HepG2 (cell line): ENCODE measurements at regions not wholly inside any gene's neighbourhood (a gene's known extent, or its start where the extent isn't known, plus 50 kb on each side); places are given as distances from the start of the nearest gene placed in this dataset.
A peak's percentile ranks its signal among the peaks of the same experiment; 100 is the strongest.

Experiments
- ATAC-seq: fragments of 200-7000 bp; cut with Tn5 transposase; 3 replicates; pipeline ENCODE4 v1.9.1; 2020; ENCODE audit warnings: mild to moderate bottlenecking, moderate library complexity
- BruUV-seq: library from RNA; stranded (reverse); fragments of 400-500 nt; replicated peaks from 2 replicates; lab custom pipeline; 2021; lab: Mats Ljungman, UMichigan
- CTCF ChIA-PET: fragments of 300-600 bp; formaldehyde crosslinking; extraction: SDS; loops from one replicate; lab custom pipeline; 2021; ENCODE audit warnings: low total read pairs, inconsistent platforms, low intra/inter-chr PET ratio; lab: Yijun Ruan, JAX
- POLR2A ChIA-PET: fragments of 350-600 bp; sonication (Branson Sonifier 250); formaldehyde crosslinking; loops from one replicate; lab custom pipeline; 2020; ENCODE audit warnings: antibody characterized with exemption, inconsistent platforms; lab: Yijun Ruan, JAX
- DNase-seq: peaks from one replicate; pipeline ENCODE4 v3.0.0-alpha.2; 2015; ENCODE audit warnings: low spot score
- FAIRE-seq: peaks from 3 replicates; lab custom pipeline; 2011; peaks lifted over from hg19 to GRCh38; lab: Jason Lieb, UNC
- H2AFZ ChIP-seq: one replicate; pipeline ENCODE4 v1.6.1; 2011; ENCODE audit warnings: low read length, inconsistent platforms
- H3K27ac ChIP-seq: fragments of 300-600 bp; 3 replicates; pipeline ENCODE4 v1.8.0; 2011; ENCODE audit warnings: mixed run types, mild to moderate bottlenecking, mixed read lengths, low read length, inconsistent platforms; ENCODE audit not compliant: insufficient read depth; ENCODE audit errors: extremely low read length
- H3K27me3 ChIP-seq, 2 experiments: fragments of 200-600 bp in 1 of 2; 2 replicates in 1 of 2; 3 replicates in 1 of 2; pipeline versions ENCODE4 v1.6.0 to v1.8.0; 2011; ENCODE audit warnings: low read length in 2 of 2, mild to moderate bottlenecking in 2 of 2, moderate library complexity in 2 of 2, inconsistent platforms in 1 of 2; ENCODE audit not compliant: insufficient read depth in 2 of 2, control insufficient read depth in 1 of 2
- H3K36me3 ChIP-seq, 2 experiments: fragments of 200-600 bp in 1 of 2; replicated peaks in 1 of 2; 2 replicates in 1 of 2; 3 replicates in 1 of 2; pipeline versions ENCODE4 v1.5.1 to v1.8.0; 2011; ENCODE audit warnings: low read length in 2 of 2, inconsistent platforms in 1 of 2; ENCODE audit not compliant: insufficient read depth in 2 of 2, control insufficient read depth in 1 of 2
- H3K4me1 ChIP-seq: 2 replicates; pipeline ENCODE4 v1.5.1; 2012; ENCODE audit warnings: low read length, inconsistent platforms; ENCODE audit not compliant: insufficient read depth
- H3K4me2 ChIP-seq: 2 replicates; pipeline ENCODE4 v1.6.0; 2011; ENCODE audit warnings: low read depth, low read length, inconsistent platforms
- H3K4me3 ChIP-seq, 3 experiments: fragments of 200-600 bp in 1 of 3; sonication (generic), shearing (Covaris generic) in 1 of 3; replicated peaks in 1 of 3; 2 replicates each; pipeline ENCODE4 v1.5.1; 2011 to 2016; ENCODE audit warnings: low read length in 3 of 3, inconsistent platforms in 2 of 3, low read depth in 2 of 3, mild to moderate bottlenecking in 2 of 3, control low read depth in 1 of 3, mixed read lengths in 1 of 3; ENCODE audit not compliant: insufficient read depth in 1 of 3
- H3K79me2 ChIP-seq: one replicate; pipeline ENCODE4 v1.6.1; 2011; ENCODE audit warnings: low read length, inconsistent platforms; ENCODE audit not compliant: insufficient read depth
- H3K9ac ChIP-seq: 2 replicates; pipeline ENCODE4 v1.6.0; 2011; ENCODE audit warnings: mild to moderate bottlenecking, low read depth, low read length, inconsistent platforms; ENCODE audit not compliant: insufficient read depth
- H3K9me3 ChIP-seq: 2 replicates; pipeline ENCODE4 v1.5.1; 2012; ENCODE audit warnings: mild to moderate bottlenecking, low read length
- H4K20me1 ChIP-seq: 2 replicates; pipeline ENCODE4 v1.6.0; 2011; ENCODE audit warnings: inconsistent platforms, mild to moderate bottlenecking, low read length, moderate library complexity; ENCODE audit not compliant: insufficient read depth
- EP300 ChIP-seq, 3 experiments: sonication (generic) in 1 of 3; formaldehyde crosslinking in 1 of 3; IDR thresholded peaks; 2 replicates each; pipeline versions ENCODE4 v1.5.1 to v1.6.1; 2011 to 2020; ENCODE audit warnings: low read depth in 2 of 3, low read length in 2 of 3, borderline replicate concordance in 1 of 3, improper control_type of control experiment in 1 of 3, mild to moderate bottlenecking in 1 of 3, missing genetic modification reagents in 1 of 3, moderate library complexity in 1 of 3
- EZH2 ChIP-seq: conservative IDR thresholded peaks from 2 replicates; pipeline ENCODE4 v1.6.1; 2012; ENCODE audit warnings: mild to moderate bottlenecking, low read depth, low read length, moderate library complexity
- GTF2F1 ChIP-seq: fragments of 150-350 bp; IDR thresholded peaks from 2 replicates; pipeline ENCODE4 v1.6.1; 2014; ENCODE audit warnings: low read length
- HIVEP1 ChIP-seq: sonication (generic); formaldehyde crosslinking; IDR thresholded peaks from 2 replicates; pipeline ENCODE4 v1.4.0; 2020; ENCODE audit warnings: mild to moderate bottlenecking, missing genetic modification reagents
- HNRNPK ChIP-seq: fragments of 200-400 bp; formaldehyde crosslinking; IDR thresholded peaks from 2 replicates; pipeline ENCODE4 v1.6.1; 2018; ENCODE audit warnings: low read length, low read depth, moderate library complexity, mild to moderate bottlenecking; ENCODE audit not compliant: poor library complexity, severe bottlenecking
- IRF2 ChIP-seq: IDR thresholded peaks from 2 replicates; pipeline ENCODE4 v1.6.1; 2018; ENCODE audit warnings: missing genetic modification reagents, missing compliant biosample characterization
- KLF11 ChIP-seq: IDR thresholded peaks from 2 replicates; pipeline ENCODE4 v1.6.1; 2016; ENCODE audit warnings: missing compliant biosample characterization
- KLF16 ChIP-seq, 2 experiments: sonication (generic) in 1 of 2; formaldehyde crosslinking in 1 of 2; IDR thresholded peaks; 2 replicates each; pipeline versions ENCODE4 v1.6.1 to v1.8.0; 2016 to 2023; ENCODE audit warnings: missing genetic modification reagents in 2 of 2, missing compliant biosample characterization in 1 of 2
- MTF1 ChIP-seq: sonication (generic); formaldehyde crosslinking; IDR thresholded peaks from 2 replicates; pipeline ENCODE4 v1.5.0; 2020; ENCODE audit warnings: missing genetic modification reagents
- NFYC ChIP-seq: IDR thresholded peaks from 2 replicates; pipeline ENCODE4 v1.6.1; 2016; ENCODE audit warnings: missing genetic modification reagents, missing compliant biosample characterization
- SIN3A ChIP-seq: IDR thresholded peaks from 2 replicates; pipeline ENCODE4 v1.6.1; 2011; ENCODE audit warnings: low read depth, mild to moderate bottlenecking, control low read depth, low read length, borderline replicate concordance
- SNRNP70 ChIP-seq: fragments of 200-400 bp; formaldehyde crosslinking; IDR thresholded peaks from 2 replicates; pipeline ENCODE4 v1.6.1; 2017; ENCODE audit warnings: mild to moderate bottlenecking, low read depth, low read length, moderate library complexity
- SOX13 ChIP-seq, 3 experiments: fragments of 450-650 bp in 1 of 3; sonication (generic) in 1 of 3; formaldehyde crosslinking in 1 of 3; IDR thresholded peaks in 2 of 3; conservative IDR thresholded peaks in 1 of 3; 2 replicates each; pipeline versions ENCODE4 v1.5.0 to v1.6.1; 2016 to 2020; ENCODE audit warnings: antibody characterized with exemption in 1 of 3, mild to moderate bottlenecking in 1 of 3, missing compliant biosample characterization in 1 of 3, missing genetic modification reagents in 1 of 3, moderate library complexity in 1 of 3
- SOX6 ChIP-seq, 2 experiments: fragments of 450-650 bp in 1 of 2; sonication (generic) in 1 of 2; formaldehyde crosslinking in 1 of 2; IDR thresholded peaks; 2 replicates each; pipeline versions ENCODE4 v1.4.0 to v1.6.1; 2017 to 2020; ENCODE audit warnings: antibody characterized with exemption in 1 of 2, mild to moderate bottlenecking in 1 of 2, missing genetic modification reagents in 1 of 2
- TOPORS ChIP-seq: sonication (generic); formaldehyde crosslinking; IDR thresholded peaks from 2 replicates; pipeline ENCODE4 v1.8.0; 2023; ENCODE audit warnings: mild to moderate bottlenecking, missing genetic modification reagents
- ZFP36L2 ChIP-seq: sonication (generic); formaldehyde crosslinking; IDR thresholded peaks from 2 replicates; pipeline ENCODE4 v1.4.0; 2020; ENCODE audit warnings: missing genetic modification reagents
- ZIK1 ChIP-seq: sonication (generic); formaldehyde crosslinking; IDR thresholded peaks from 2 replicates; pipeline ENCODE4 v1.5.0; 2020; ENCODE audit warnings: mild to moderate bottlenecking, low read depth, missing genetic modification reagents, borderline replicate concordance
- ZNF564 ChIP-seq: sonication (generic); formaldehyde crosslinking; IDR thresholded peaks from 2 replicates; pipeline ENCODE4 v1.8.1; 2023; ENCODE audit warnings: mild to moderate bottlenecking, missing genetic modification reagents
- WGBS: methylation state at CpG from one replicate; pipeline ENCODE4 v1.1.6; 2017; ENCODE audit warnings: low lambda C conversion rate; 5-methylcytosine and 5-hydroxymethylcytosine counted together
- in situ Hi-C: cut with HindIII; loops from 2 replicates; pipeline ENCODE4 v1.10.0; 2017; ENCODE audit warnings: low pct_unique_long_range_greater_than_20kb; ENCODE audit not compliant: extremely low pct_ligation_motif_present
- intact Hi-C: fragments of 100-400 bp; cut with micrococcal nuclease; formaldehyde crosslinking; loops from one replicate; pipeline ENCODE4 v1.10.0; 2022; ENCODE audit not compliant: unreplicated experiment
- TF ChIP-seq, protein P1 (sequence below): sonication (generic); formaldehyde crosslinking; IDR thresholded peaks from 2 replicates; pipeline ENCODE4 v1.5.1; 2020; ENCODE audit warnings: mild to moderate bottlenecking, missing genetic modification reagents

GRCh38 chr21:17435565-17436543 lies 77.0 kb upstream of the CXADR start (continued):
- TF ChIP-seq, protein P1, sequence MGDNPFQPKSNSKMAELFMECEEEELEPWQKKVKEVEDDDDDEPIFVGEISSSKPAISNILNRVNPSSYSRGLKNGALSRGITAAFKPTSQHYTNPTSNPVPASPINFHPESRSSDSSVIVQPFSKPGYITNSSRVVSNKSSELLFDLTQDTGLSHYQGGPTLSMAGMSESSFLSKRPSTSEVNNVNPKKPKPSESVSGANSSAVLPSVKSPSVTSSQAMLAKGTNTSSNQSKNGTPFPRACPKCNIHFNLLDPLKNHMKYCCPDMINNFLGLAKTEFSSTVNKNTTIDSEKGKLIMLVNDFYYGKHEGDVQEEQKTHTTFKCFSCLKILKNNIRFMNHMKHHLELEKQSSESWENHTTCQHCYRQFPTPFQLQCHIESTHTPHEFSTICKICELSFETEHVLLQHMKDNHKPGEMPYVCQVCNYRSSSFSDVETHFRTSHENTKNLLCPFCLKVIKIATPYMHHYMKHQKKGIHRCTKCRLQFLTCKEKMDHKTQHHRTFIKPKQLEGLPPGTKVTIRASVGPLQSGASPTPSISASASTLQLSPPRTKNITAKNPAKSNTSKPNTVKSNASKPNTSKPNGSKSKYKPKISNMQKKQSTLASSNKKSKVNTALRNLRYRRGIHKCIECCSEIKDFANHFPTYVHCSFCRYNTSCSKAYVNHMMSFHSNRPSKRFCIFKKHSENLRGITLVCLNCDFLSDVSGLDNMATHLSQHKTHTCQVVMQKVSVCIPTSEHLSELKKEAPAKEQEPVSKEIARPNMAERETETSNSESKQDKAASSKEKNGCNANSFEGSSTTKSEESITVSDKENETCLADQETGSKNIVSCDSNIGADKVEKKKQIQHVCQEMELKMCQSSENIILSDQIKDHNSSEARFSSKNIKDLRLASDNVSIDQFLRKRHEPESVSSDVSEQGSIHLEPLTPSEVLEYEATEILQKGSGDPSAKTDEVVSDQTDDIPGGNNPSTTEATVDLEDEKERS = no peak
- TF ChIP-seq ZIK1 (CRISPR knock-in tag) = no peak
- no peak for TF ChIP-seq KLF11 (CRISPR knock-in tag)
- peak; percentile 96 for TF ChIP-seq HNRNPK
- no peak for TF ChIP-seq TOPORS (CRISPR knock-in tag)
- TF ChIP-seq, all 625 proteins: peak for 2

GRCh38 chr21:17436626-17437111 lies 76.2 kb upstream of the CXADR start:
- no peaks in the 10 kb centered on the region for H3K36me3 ChIP-seq
- H3K4me1 ChIP-seq = peaks cover 61% of the 10 kb centered on the region
- WGBS = 21% methylated on average over 4 of the region's 4 CpGs
- intact Hi-C loops = no loop called here
- peak overlapping the region; percentile 22 for H3K27ac ChIP-seq
- H3K4me2 ChIP-seq = peak overlapping the region; percentile 60
- peak overlapping the region; percentile 86 for H2AFZ ChIP-seq
- DNase-seq (peak; percentile 68), FAIRE-seq (no peak), ATAC-seq (peak; percentile 59)
- peak overlapping the region in 2 of 3 experiments; percentile 1 to 19; a peak in 1 of 6 replicates for H3K4me3 ChIP-seq
- no peaks in the 10 kb centered on the region for H3K79me2 ChIP-seq
- no peaks in the 10 kb centered on the region for H3K9me3 ChIP-seq
- BruUV-seq = no TSS peak
- in situ Hi-C loops = no loop called here
- ChIA-PET POLR2A (interaction anchor here (1.2 kb wide), 1 partner anchor 16 kb away, joined by 3 read pairs; no protein-coding TSS in a partner anchor), CTCF (no interaction called here)
- H3K9ac ChIP-seq = no peak overlapping the region; the same call in 1 of the 2 replicates
- H4K20me1 ChIP-seq = no peaks in the 10 kb centered on the region
- no peaks in the 10 kb centered on the region for H3K27me3 ChIP-seq
- TF ChIP-seq EZH2 (no peak), ZNF564 (no peak), SOX6 (IDR thresholded peaks at IDR 0.05) (no peak), SOX6 (CRISPR knock-in tag; IDR thresholded peaks at IDR 0.05) (peak; percentile 18; the same call in 1 of the 2 replicates), SIN3A (no peak), HIVEP1 (CRISPR knock-in tag) (no peak), EP300 (IDR thresholded peaks at IDR 0.05; ENCODE audit: low read depth in 2 of 2, low read length in 2 of 2) (no peak), EP300 (CRISPR knock-in tag; IDR thresholded peaks at IDR 0.05; ENCODE audit: borderline replicate concordance) (no peak), MTF1 (CRISPR knock-in tag) (no peak), TOPORS (CRISPR knock-in tag) (no peak), IRF2 (CRISPR knock-in tag) (no peak), KLF16 (CRISPR knock-in tag; IDR thresholded peaks at IDR 0.05) (no peak), ZFP36L2 (no peak), SNRNP70 (no peak), SOX13 (IDR thresholded peaks at IDR 0.05) (no peak), SOX13 (CRISPR knock-in tag; conservative IDR thresholded peaks at IDR 0.05 in 1 of 2, IDR thresholded peaks at IDR 0.05 in 1 of 2) (peak in 1 of 2 experiments; percentile 37; a peak in 1 of 4 replicates), GTF2F1 (no peak), NFYC (CRISPR knock-in tag) (no peak)
